HG03095 (cell line): ENCODE measurements at regions not wholly inside any gene's neighbourhood (a gene's known extent, or its start where the extent isn't known, plus 50 kb on each side); places are given as distances from the start of the nearest gene placed in this dataset.

Experiments used
- ATAC-seq: cut with Tn5 transposase; IDR thresholded peaks from one replicate; pipeline ENCODE4 v1.9.1; 2021; ENCODE audit warnings: moderate library complexity; ENCODE audit not compliant: unreplicated experiment

- ATAC-seq = no peak
Measured at GRCh38 chr3:148604270-148605085, 93.2 kb upstream of the AGTR1 start.

- no peak for ATAC-seq
Measured at GRCh38 chr3:148605521-148605920, 92.2 kb upstream of the AGTR1 start.

GRCh38 chr3:148606979-148607378 lies 90.7 kb upstream of the AGTR1 start:
- no peak for ATAC-seq

GRCh38 chr3:148607491-148607890 lies 90.2 kb upstream of the AGTR1 start:
- ATAC-seq = no peak

GRCh38 chr3:148612278-148612677 lies 85.4 kb upstream of the AGTR1 start:
- no peak for ATAC-seq

GRCh38 chr3:148615382-148615781 lies 82.3 kb upstream of the AGTR1 start:
- no peak for ATAC-seq

- no peak for ATAC-seq
Measured at GRCh38 chr3:148625095-148625736, 72.5 kb upstream of the AGTR1 start.

GRCh38 chr3:148625991-148626390 lies 71.7 kb upstream of the AGTR1 start:
- ATAC-seq = no peak

- ATAC-seq = no peak
Measured at GRCh38 chr3:148629006-148629405, 68.7 kb upstream of the AGTR1 start.

GRCh38 chr3:148631124-148631903 lies 66.4 kb upstream of the AGTR1 start:
- ATAC-seq = no peak

- no peak for ATAC-seq
Measured at GRCh38 chr3:148641722-148642121, 56.0 kb upstream of the AGTR1 start.

GRCh38 chr3:148642214-148642613 lies 55.5 kb upstream of the AGTR1 start:
- ATAC-seq = no peak

GRCh38 chr3:148642616-148643015 lies 55.1 kb upstream of the AGTR1 start:
- ATAC-seq = no peak

GRCh38 chr3:148643389-148643840 lies 54.3 kb upstream of the AGTR1 start:
- ATAC-seq = no peak

GRCh38 chr3:148646126-148646665 lies 51.5 kb upstream of the AGTR1 start:
- no peak for ATAC-seq
